ENCODE measurements at regions not wholly inside any gene's neighbourhood (a gene's known extent, or its start where the extent isn't known, plus 50 kb on each side); places are given as distances from the start of the nearest gene placed in this dataset.

- TF ChIP-seq, protein P1, sequence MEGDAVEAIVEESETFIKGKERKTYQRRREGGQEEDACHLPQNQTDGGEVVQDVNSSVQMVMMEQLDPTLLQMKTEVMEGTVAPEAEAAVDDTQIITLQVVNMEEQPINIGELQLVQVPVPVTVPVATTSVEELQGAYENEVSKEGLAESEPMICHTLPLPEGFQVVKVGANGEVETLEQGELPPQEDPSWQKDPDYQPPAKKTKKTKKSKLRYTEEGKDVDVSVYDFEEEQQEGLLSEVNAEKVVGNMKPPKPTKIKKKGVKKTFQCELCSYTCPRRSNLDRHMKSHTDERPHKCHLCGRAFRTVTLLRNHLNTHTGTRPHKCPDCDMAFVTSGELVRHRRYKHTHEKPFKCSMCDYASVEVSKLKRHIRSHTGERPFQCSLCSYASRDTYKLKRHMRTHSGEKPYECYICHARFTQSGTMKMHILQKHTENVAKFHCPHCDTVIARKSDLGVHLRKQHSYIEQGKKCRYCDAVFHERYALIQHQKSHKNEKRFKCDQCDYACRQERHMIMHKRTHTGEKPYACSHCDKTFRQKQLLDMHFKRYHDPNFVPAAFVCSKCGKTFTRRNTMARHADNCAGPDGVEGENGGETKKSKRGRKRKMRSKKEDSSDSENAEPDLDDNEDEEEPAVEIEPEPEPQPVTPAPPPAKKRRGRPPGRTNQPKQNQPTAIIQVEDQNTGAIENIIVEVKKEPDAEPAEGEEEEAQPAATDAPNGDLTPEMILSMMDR (conservative IDR thresholded peaks at IDR 0.05; ENCODE audit: low read length), result no peak
- TF ChIP-seq EZH2phosphoT487 (IDR thresholded peaks at IDR 0.05; ENCODE audit: borderline replicate concordance), result no peak
Measured at GRCh38 chr11:15696069-15696468, 581.3 kb downstream of the INSC start.
